GM18867 (cell line): ENCODE measurements at regions not wholly inside any gene's neighbourhood (a gene's known extent, or its start where the extent isn't known, plus 50 kb on each side); places are given as distances from the start of the nearest gene placed in this dataset.
A peak's percentile ranks its signal among the peaks of the same experiment; 100 is the strongest.

Source experiments
- ATAC-seq: cut with Tn5 transposase; IDR thresholded peaks from one replicate; pipeline ENCODE4 v1.9.1; 2021; ENCODE audit warnings: mild to moderate bottlenecking, moderate library complexity; ENCODE audit not compliant: unreplicated experiment

DNA sequence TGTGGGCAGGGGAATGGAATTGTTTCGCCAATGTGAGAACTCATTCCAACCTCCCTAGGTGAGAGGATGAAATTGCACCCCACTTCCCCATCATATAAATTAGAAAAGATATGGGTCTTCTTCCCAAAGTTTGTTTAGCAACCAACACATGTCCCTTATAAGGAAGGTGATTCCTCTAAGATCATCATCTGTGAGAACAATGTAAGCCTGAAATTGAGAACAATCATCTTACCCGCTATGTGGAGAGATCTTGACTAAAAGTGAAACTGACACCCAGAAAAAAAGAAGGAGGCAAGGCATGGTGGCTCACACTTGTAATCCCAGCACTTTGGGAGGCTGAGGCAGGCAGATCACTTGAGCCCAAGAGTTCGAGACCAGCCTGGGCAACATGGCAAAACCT is 173.2 kb upstream of the HMGA2 start:
- ATAC-seq, result no peak

DNA sequence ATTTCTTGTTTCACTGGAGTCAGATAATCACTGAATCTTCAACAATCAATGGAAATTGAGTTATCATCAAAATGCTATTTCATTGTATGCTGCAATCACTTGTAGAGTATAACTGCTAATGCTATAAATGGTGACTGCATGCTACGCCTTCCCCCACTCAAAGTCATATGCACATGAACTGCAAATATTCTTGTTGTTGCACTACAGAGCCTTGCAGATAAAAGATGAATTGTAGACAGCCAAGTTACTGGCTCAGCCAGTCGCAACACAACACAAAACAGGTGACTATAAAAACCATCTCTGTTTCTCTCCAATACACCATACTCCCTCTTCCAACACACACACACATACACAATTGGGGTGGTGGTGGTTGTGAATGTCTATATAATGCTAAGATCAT is 171.0 kb upstream of the HMGA2 start:
- ATAC-seq, result no peak

DNA sequence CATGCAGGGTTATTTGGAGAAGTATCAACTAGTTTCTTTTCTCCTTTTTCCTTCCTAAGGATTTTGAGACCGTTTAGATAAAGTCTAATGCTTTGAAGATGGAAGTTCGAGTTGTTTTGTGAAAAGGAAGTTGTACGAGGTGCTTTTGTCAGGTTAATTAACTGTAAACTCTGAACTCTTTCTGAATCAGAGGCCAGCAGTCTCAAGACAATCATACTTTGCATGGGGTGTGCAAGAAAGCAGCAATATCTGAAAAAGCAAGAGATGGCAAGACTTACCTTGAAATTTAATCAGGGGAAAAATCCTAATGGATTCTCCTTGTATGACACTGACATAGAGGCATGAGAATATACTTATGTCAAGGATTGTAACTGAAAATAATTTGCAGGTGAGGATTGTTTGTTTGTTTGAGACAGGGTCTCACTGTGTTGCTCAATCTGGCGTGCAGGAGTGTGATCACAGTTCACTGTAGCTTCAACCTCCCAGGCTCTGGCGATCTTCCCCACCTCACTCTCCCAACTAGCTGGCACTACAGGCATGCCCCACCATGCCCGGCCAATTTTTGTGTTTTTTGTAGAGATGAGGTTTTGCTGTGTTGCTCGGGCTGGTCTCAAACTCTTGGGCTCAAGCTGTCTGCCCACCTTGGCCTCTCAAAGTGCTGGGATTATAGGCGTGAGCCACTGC is 170.2 kb upstream of the HMGA2 start:
- ATAC-seq, result no peak

DNA sequence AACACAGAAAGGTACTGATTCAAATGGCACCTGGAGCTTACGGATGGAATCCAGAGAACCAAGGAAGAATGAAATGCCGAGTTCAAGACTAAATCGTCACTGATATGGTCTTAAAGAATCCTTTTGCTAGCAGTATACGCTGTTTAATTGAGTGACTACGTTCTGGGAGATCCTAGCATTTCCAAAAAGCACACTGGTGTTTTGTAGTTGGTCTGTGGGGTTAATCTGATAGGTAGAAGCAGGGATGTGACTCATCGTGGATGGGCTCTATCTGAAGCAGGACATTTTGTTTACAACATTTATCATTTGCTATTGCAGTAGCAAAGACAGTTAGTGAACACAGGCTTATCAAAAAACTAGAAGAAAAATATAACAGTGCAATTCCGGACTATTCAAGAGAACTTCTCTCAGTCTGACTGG is 169.2 kb upstream of the HMGA2 start:
- no peak for ATAC-seq

DNA sequence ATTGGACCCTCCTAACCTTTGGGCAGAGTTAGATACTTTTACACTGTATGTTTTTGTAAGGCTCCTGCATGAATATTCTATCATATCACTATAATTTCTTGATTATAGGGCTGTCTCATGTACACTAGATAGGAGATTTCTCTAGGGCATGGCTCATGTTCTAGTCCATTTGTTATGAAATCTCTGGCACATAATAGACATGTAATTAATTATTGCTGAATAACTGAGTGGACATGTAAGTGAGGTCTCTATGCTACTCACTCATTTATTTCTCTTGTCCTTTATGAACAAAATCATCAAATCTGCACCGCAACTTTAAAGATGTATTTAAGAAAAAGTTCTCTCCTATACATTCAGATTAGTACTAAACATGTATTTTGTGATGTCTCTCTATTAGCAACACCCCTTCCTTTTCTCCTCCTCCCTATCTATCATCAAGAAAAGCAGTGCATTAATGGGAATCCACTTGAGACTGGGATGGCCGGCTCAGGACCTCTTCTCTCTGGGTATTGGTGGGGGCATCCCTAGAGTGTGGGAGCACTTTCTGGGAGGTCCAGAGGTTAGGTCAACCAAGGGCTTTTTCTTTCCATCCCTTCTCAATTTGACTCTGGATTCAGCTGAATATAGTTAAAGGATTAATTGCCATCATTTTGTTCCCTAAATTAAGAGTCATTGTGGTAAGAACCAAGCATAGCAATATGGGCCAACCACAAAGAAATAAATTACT is 168.0 kb upstream of the HMGA2 start:
- no peak for ATAC-seq

DNA sequence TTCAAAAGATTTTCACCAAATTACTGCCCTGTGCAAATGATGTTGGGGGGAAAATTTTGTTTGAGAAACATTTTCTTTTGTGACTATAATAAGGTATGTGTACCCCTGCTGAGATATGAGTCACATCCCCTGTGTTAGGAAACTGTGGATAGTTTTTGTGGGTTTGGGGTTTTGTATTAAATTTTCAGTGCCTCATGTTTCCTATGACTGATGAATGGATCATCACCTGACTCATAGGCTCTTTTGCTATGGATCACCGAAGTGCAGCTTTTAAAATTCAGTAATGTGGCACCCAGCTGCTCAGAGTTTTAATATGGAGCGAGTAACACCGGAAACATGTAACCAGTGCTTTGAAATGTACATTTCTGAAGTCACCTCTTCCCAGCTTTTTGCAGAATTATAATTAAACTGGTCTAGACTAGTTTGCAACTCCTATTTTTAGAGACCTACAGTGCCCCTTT is 167.4 kb upstream of the HMGA2 start:
- no peak for ATAC-seq

DNA sequence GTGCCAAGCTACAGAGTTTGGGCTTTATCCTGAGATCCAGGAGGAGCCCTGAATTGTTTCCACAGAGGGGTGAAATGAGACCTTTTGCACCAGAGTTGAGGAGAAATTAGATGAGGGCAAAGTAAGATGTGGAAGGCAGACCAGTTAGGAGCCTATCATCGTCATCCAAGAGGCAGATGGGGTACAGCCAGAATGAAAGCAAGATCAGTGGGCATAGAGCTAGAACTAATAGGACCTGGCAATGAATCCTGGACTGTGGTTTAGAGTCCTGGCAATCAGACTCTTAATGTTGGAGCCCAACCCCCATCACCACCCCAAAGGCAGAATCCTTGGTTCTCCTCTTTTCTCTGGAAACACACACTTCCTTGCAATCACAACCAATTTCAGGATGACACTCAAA is 166.6 kb upstream of the HMGA2 start:
- ATAC-seq, result no peak

DNA sequence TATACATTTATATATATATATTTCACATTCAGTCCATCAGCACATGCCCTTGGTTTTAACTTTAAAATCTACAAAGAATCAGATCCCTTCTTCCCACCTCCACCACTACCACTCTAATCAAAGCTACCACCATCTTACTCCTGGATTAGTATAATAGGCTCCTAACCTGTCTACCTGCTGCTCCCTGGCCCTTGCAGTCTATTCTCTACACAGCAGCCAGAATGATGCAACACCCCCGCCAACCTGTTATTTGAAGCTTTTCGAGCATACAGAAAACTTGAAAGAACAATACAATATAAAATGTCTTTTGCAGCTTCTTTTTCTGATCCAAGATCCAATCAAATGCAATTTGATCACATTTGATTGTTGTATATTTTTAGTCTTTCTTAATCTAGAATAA is 165.9 kb upstream of the HMGA2 start:
- ATAC-seq, result no peak

DNA sequence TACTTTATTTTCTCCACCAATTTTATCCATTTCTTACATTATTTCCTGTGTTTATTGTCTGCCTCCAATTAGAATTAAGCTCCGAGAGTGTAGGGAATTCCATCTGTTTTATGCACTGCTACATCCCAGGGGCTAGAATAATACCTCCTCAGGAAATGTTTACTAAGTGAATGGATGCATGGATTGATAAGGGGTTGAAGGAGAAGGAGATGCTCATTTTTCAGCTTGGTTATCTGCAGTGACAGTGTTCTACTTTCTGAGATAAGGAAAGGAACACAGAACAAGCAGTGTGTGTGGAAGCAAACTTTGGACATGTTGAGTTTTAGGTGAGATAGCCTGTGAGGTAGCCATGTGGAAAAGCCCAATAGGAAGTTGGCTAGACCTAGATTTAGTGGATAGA is 164.6 kb upstream of the HMGA2 start:
- no peak for ATAC-seq

DNA sequence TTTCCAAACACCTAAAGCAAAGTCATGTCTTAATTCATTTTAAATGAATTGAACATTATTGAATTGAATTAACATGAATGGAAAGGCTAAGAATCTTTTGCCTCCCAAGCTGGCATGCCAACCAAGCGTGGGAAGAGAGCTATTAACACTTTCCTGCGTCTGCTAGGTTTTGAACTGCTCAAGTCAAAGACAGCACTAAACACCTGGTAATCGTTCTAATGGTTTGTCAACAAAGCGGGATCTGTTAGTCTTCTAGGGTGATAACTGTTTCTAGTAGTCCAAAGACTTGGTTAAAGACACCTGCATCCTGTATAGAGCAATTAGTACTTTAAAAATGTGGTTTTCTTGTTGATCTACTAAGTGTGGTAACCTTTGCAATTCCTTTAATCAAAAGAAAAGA is 164.2 kb upstream of the HMGA2 start:
- no peak for ATAC-seq

DNA sequence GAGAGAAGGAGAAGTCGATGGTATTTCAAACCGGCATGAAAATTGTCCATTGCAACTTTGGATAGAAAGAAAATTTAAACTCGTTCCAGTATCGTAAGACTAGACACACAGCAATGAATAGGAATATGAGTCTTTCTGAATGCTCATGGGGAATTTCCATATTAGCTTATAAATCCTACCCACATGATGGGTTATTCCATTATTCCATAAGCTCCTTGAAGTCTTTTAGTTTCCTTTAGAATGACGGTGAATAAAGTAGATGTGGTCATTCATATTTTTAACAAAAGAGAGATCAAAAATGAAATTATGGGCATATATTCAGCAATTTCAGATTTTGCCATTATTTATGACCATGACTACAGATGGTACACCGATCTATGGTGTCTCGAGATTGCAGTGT is 163.4 kb upstream of the HMGA2 start:
- ATAC-seq, result no peak

DNA sequence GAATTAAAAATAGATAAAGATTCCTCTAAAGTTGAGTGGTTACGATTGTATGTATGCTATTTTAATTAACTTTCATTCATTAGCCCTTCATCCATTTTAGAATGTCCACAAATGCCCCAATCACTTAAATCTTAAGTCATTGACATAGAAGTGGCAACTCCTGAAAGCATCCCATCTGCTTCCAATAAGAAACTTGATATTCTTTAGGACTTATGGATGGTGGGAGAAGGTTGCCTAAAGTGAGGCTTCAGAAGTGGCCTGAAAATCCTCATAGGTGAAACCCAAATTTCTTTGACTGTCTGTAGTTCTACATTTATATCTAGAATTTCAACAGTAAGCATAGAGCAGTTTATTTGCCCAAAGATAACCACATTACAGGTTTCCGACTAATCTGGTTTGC is 161.7 kb upstream of the HMGA2 start:
- no peak for ATAC-seq

DNA sequence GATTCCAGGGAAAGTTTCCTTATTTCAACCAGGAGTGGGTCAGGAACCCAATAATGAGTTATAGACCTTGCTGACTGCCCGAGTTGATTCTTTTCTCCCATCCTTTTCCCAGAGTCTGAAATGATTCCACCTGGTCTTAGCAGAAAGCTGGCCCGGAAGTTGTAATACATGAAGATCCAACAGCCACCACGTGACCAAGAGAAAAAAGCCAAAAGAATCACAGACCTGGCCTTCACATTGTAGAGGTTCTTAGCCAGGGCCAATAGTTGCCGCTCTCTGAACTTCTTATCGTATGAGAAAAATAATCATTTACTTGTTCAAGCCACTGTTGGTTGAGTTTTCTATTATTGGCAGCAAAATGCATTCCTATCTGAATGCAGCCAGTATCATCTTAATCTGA is 161.2 kb upstream of the HMGA2 start:
- ATAC-seq, result no peak

DNA sequence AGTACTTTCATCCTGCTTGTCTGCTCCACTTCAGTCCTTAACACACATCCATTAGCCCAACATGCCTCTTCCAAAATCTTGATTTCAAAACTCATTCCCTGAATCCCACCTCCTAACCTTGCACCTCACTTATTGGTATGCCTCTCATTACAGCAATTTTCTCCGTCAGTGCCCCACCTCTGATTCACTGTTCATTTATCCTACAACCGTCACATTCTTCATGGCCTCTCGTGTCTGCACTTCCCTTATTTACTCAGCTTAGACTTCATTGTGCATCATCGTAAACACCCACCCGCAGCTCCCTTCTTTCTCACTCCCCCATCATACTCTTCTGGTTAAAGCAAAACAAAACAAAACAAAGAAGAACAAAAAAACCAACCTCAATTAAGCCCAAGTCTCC is 160.6 kb upstream of the HMGA2 start:
- no peak for ATAC-seq

DNA sequence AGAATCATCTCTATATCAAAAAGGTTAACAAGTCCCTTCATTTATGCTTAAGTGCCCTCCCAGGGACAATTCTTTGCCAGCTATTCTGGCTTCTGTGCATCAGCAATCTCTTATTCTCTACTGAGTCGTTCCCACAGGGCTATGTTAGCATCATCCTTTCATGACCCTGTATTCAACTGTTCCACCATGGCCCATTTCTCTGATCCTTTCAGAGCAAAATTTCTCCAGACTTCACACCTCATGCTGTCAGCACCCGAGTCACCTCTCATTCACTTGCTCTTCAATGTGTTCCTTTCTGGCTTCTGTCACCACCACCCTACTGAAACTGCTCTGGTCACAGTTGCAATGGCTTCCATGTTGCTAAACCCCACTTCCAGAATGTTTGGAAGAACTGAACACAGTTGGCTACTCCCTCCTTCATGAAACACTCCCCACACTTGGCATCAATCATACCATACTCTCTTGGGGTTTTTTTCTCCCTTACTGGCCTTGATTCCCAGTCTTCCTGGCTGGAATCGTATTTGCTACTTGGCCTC is 159.5 kb upstream of the HMGA2 start:
- ATAC-seq, result no peak

DNA sequence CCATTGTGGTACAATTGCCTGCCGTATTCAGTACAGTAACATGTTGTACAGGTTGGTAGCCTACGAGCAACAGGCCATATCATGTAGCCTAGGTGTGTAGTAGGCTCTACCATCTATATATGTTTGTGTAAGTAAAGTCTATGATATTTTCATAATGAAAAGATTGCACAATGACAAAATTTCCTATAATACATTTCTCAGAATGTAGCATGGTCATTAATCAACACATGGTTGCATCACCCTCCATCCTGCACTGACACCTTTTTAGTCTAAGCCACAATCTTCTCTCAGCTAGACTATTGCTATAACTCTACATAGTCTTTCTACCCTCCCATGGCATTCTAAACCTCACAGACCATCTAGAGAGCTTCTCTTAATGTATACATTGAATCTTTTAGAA is 158.5 kb upstream of the HMGA2 start:
- no peak for ATAC-seq

DNA sequence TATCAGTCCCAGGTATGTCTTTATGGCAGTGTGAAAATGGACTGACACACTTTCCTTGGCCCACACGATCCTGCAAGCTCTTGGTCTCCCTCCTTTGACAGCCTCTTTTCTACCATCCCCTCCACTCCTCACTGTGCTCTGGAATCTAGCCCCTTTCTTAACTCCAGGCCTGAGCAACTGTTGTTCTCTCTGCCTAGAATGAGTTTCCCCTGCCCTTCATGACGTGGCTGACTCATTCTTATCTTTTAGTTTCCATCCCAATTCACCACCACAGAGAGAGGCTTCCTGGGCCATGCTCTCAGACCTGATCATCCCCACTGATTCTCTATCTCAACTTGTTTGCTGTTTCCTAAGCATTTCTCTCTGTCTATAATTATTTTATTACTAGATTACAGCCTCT is 157.4 kb upstream of the HMGA2 start:
- peak; percentile 47 for ATAC-seq

DNA sequence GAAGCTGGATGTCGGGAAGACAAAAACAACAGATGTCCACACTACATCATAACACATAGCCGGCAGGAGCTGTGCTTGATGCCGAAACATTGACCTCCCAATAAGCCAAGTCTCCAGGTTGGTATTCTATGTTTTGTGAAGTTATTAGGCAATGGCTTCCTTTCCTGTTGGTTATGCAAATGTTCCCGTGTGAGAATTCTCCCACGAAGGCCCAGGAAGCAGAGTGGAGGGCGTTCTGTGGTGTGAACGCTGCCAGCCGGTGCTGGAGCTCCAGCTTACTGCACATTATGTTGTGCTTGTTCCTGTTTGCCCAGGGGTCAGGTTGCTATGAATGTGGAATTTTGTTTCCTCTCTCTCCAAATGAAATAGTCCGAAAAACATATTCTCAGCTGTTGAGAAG is 156.4 kb upstream of the HMGA2 start:
- no peak for ATAC-seq

DNA sequence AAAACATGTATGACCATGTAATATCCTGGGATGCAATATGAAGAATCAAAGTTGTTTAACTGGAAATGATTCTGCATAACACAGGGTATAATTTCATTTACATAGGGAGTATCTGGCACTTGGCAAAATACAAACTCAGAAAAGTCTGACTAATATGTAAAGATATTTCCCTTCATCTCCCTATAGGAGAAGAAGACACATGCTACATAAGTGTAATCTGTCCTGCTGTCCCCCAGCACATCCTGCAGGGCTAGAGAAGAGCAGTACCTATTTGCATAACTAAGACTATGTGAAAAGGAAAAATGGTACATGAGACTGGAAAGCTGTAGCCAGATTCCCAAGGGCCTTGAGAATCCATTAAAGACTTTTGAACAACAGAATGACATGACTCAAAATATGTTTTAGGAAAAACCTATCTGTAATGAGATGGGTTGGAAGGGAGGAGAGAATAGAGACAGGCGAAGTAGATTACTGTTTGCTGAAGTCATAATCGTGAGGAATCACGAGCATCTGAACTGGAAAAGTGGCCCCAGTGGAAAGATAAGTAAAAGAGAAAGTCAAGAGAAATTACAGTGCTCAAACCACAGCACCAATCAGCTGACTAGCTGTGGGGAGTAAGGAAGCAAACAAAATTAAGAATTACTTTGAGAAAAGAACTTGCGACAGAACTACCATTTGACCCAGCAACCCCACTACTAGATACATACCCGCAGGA is 155.1 kb upstream of the HMGA2 start:
- no peak for ATAC-seq

DNA sequence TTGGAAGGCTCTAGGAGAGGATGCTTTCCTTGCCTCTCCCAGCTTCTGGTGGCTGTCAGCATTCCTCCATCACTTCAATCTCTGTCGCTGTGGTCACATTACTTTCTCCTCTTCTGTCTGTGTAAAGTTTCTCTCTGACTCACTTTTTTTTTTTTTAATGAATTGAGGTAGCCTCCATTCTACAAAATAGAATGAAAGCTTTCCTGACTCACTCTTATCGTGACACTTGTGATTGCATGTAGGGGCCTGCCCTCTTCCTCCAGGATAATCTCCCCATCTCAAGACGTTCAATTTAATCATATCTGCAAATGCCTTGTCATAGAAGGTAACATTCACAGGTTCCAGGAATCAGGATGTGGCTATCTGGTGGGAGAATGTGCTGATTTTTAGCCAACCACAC is 153.5 kb upstream of the HMGA2 start:
- ATAC-seq, result no peak

DNA sequence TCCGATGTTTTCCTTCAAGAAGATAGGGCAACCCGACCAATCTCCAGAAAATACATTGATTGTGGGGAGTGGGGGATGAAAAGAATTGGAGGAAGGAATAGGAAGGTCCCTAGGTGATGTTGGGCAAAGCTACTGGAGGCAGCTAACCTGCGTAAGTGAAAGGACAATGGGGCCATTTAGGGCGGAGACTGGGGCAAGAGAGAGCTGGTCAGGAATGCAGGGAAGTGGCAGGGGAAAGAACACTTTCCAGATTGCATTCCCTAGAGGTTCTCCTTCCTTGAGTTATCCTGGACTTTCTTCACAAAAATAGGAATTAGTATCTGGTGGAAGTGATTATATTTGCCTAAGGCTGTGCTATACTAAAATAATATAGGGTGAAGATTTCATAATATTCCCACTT is 151.8 kb upstream of the HMGA2 start:
- no peak for ATAC-seq

DNA sequence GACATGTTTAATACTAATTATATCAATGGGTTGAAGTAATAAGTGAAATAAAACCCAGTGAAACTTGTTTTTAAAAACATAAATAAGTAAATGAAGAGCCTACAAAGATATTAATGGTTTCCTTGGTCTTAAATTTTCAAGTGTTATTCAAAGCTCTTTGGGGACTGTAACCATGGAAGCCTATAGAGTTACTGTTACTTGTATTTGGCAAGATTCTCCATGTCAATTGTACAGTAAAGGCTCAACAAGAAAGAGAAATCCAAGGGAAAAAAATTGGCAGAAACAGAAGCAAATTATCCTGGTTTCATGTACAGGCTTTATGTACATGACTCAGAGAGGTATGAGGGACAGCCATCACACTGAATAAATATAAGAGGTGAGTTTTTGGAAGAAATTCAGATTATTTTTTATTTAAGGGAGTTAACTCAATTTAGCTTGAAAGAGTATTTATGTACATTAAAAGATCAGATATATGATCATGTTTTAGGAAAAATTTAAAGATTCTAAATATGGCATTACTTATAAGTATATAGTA is 151.1 kb upstream of the HMGA2 start:
- no peak for ATAC-seq
